Activated CD8-positive, alpha-beta T cell treated with anti-CD3 and anti-CD28 coated beads, Interleukin-2, amount 10 ng/mL, durations not matched to agents 7 days and 5 days (primary cell): ENCODE measurements at regions not wholly inside any gene's neighbourhood (a gene's known extent, or its start where the extent isn't known, plus 50 kb on each side); places are given as distances from the start of the nearest gene placed in this dataset.

Experiments
- ATAC-seq: fragments of 150-1000 bp; cut with Tn5 transposase; one replicate; pipeline ENCODE4 v1.10.0; 2021; ENCODE audit warnings: moderate library complexity
- CTCF ChIA-PET: fragments of 350-600 bp; sonication (Branson Sonifier 250); formaldehyde crosslinking; loops from one replicate; lab custom pipeline; 2021; ENCODE audit warnings: antibody characterized with exemption; lab: Charles Lee
- POLR2A ChIA-PET: fragments of 350-600 bp; sonication (Branson Sonifier 250); formaldehyde crosslinking; loops from one replicate; lab custom pipeline; 2021; ENCODE audit warnings: antibody characterized with exemption; lab: Charles Lee
- DNase-seq: peaks from one replicate; pipeline ENCODE4 v3.0.0-alpha.2; 2020
- H3K27ac Mint-ChIP-seq: one replicate; pipeline ENCODE4 v1.8.0; 2021; ENCODE audit warnings: mild to moderate bottlenecking, mixed read lengths
- H3K27me3 Mint-ChIP-seq: one replicate; pipeline ENCODE4 v1.8.0; 2021; ENCODE audit warnings: low read depth, mixed read lengths
- H3K36me3 Mint-ChIP-seq: one replicate; pipeline ENCODE4 v1.8.0; 2021; ENCODE audit warnings: low read depth, mixed read lengths
- H3K4me1 Mint-ChIP-seq: one replicate; pipeline ENCODE4 v1.8.0; 2021; ENCODE audit warnings: low read depth, mixed read lengths
- H3K4me3 Mint-ChIP-seq: one replicate; pipeline ENCODE4 v1.8.0; 2021; ENCODE audit warnings: mild to moderate bottlenecking, mixed read lengths
- H3K9me3 Mint-ChIP-seq: one replicate; pipeline ENCODE4 v1.8.0; 2022; ENCODE audit warnings: mixed read lengths; ENCODE audit not compliant: insufficient read depth

- ATAC-seq (no peak), DNase-seq (no peak)
- Mint-ChIP-seq H3K9me3 (no peaks in the 10 kb centered on the region), H3K36me3 (no peaks in the 10 kb centered on the region), H3K4me1 (no peaks in the 10 kb centered on the region), H3K27ac (no peak overlapping the region), H3K4me3 (no peak overlapping the region), H3K27me3 (no peaks in the 10 kb centered on the region)
- ChIA-PET POLR2A (no interaction called here), CTCF (no interaction called here)
These were observed 95.3 kb upstream of the PTPRZ1 start for GRCh38 chr7:121777672-121778071.

GRCh38 chr7:121774563-121774962 is 98.4 kb upstream of the PTPRZ1 start:
- no peak for DNase-seq
- Mint-ChIP-seq H3K27ac (no peak overlapping the region), H3K27me3 (no peaks in the 10 kb centered on the region), H3K9me3 (no peaks in the 10 kb centered on the region), H3K4me1 (no peaks in the 10 kb centered on the region), H3K4me3 (no peak overlapping the region), H3K36me3 (no peaks in the 10 kb centered on the region)
- ChIA-PET CTCF (no interaction called here), POLR2A (no interaction called here)
- no peak for ATAC-seq

- no peak overlapping the region for H3K27ac Mint-ChIP-seq
- no peak overlapping the region for H3K4me3 Mint-ChIP-seq
- ChIA-PET POLR2A (no interaction called here), CTCF (no interaction called here)
- ATAC-seq = no peak
- no peaks in the 10 kb centered on the region for H3K36me3 Mint-ChIP-seq
- H3K4me1 Mint-ChIP-seq = no peaks in the 10 kb centered on the region
- H3K9me3 Mint-ChIP-seq = no peaks in the 10 kb centered on the region
- DNase-seq = no peak
- H3K27me3 Mint-ChIP-seq = no peaks in the 10 kb centered on the region
These were observed 106.3 kb upstream of the PTPRZ1 start for GRCh38 chr7:121766676-121767075.

GRCh38 chr7:121761399-121761798 is 111.6 kb upstream of the PTPRZ1 start:
- DNase-seq (no peak), ATAC-seq (no peak)
- H3K27ac Mint-ChIP-seq = no peak overlapping the region
- ChIA-PET CTCF (no interaction called here), POLR2A (no interaction called here)
- no peaks in the 10 kb centered on the region for H3K27me3 Mint-ChIP-seq
- H3K36me3 Mint-ChIP-seq = no peaks in the 10 kb centered on the region
- H3K4me1 Mint-ChIP-seq = no peaks in the 10 kb centered on the region
- H3K9me3 Mint-ChIP-seq = no peaks in the 10 kb centered on the region
- no peak overlapping the region for H3K4me3 Mint-ChIP-seq

GRCh38 chr7:121755818-121756552 is 117.0 kb upstream of the PTPRZ1 start:
- CTCF ChIA-PET = no interaction called here
- H3K27ac Mint-ChIP-seq = no peak overlapping the region
- ATAC-seq (no peak), DNase-seq (no peak)
- no peaks in the 10 kb centered on the region for H3K36me3 Mint-ChIP-seq
- no peak overlapping the region for H3K4me3 Mint-ChIP-seq
- POLR2A ChIA-PET = no interaction called here
- H3K9me3 Mint-ChIP-seq = no peaks in the 10 kb centered on the region
- no peaks in the 10 kb centered on the region for H3K27me3 Mint-ChIP-seq
- no peaks in the 10 kb centered on the region for H3K4me1 Mint-ChIP-seq

GRCh38 chr7:121755286-121755685 is 117.7 kb upstream of the PTPRZ1 start:
- ATAC-seq (no peak), DNase-seq (no peak)
- H3K36me3 Mint-ChIP-seq = no peaks in the 10 kb centered on the region
- H3K4me1 Mint-ChIP-seq = no peaks in the 10 kb centered on the region
- no peaks in the 10 kb centered on the region for H3K9me3 Mint-ChIP-seq
- no peak overlapping the region for H3K4me3 Mint-ChIP-seq
- H3K27me3 Mint-ChIP-seq = no peaks in the 10 kb centered on the region
- CTCF ChIA-PET = no interaction called here
- POLR2A ChIA-PET = no interaction called here
- no peak overlapping the region for H3K27ac Mint-ChIP-seq

- ChIA-PET POLR2A (no interaction called here), CTCF (no interaction called here)
- no peaks in the 10 kb centered on the region for H3K27me3 Mint-ChIP-seq
- H3K9me3 Mint-ChIP-seq = no peaks in the 10 kb centered on the region
- DNase-seq (no peak), ATAC-seq (no peak)
- H3K27ac Mint-ChIP-seq = no peak overlapping the region
- no peaks in the 10 kb centered on the region for H3K36me3 Mint-ChIP-seq
- H3K4me1 Mint-ChIP-seq = no peaks in the 10 kb centered on the region
- H3K4me3 Mint-ChIP-seq = no peak overlapping the region
These were observed 119.0 kb upstream of the PTPRZ1 start for GRCh38 chr7:121753944-121754343.

- Mint-ChIP-seq H3K27ac (no peak overlapping the region), H3K9me3 (no peaks in the 10 kb centered on the region), H3K4me3 (no peak overlapping the region), H3K27me3 (no peaks in the 10 kb centered on the region), H3K36me3 (no peaks in the 10 kb centered on the region), H3K4me1 (no peaks in the 10 kb centered on the region)
- DNase-seq (no peak), ATAC-seq (no peak)
- POLR2A ChIA-PET = no interaction called here
- CTCF ChIA-PET = no interaction called here
These were observed 120.3 kb upstream of the PTPRZ1 start for GRCh38 chr7:121752706-121753105.

- Mint-ChIP-seq H3K27me3 (no peaks in the 10 kb centered on the region), H3K36me3 (no peaks in the 10 kb centered on the region), H3K9me3 (no peaks in the 10 kb centered on the region), H3K4me3 (no peak overlapping the region), H3K27ac (no peak overlapping the region), H3K4me1 (no peaks in the 10 kb centered on the region)
- ATAC-seq = no peak
- POLR2A ChIA-PET = no interaction called here
- CTCF ChIA-PET = no interaction called here
- DNase-seq = no peak
These were observed 124.4 kb upstream of the PTPRZ1 start for GRCh38 chr7:121748546-121748945.

- Mint-ChIP-seq H3K27ac (no peak overlapping the region), H3K4me1 (no peaks in the 10 kb centered on the region), H3K27me3 (no peaks in the 10 kb centered on the region), H3K4me3 (no peak overlapping the region), H3K36me3 (no peaks in the 10 kb centered on the region), H3K9me3 (no peaks in the 10 kb centered on the region)
- ChIA-PET CTCF (no interaction called here), POLR2A (no interaction called here)
- DNase-seq (no peak), ATAC-seq (no peak)
These were observed 127.1 kb upstream of the PTPRZ1 start for GRCh38 chr7:121745856-121746255.

GRCh38 chr7:121744877-121745276 is 128.1 kb upstream of the PTPRZ1 start:
- no peak for DNase-seq
- no peaks in the 10 kb centered on the region for H3K27me3 Mint-ChIP-seq
- no peaks in the 10 kb centered on the region for H3K4me1 Mint-ChIP-seq
- no peak overlapping the region for H3K27ac Mint-ChIP-seq
- no peaks in the 10 kb centered on the region for H3K9me3 Mint-ChIP-seq
- ATAC-seq = no peak
- H3K4me3 Mint-ChIP-seq = no peak overlapping the region
- ChIA-PET CTCF (no interaction called here), POLR2A (no interaction called here)
- H3K36me3 Mint-ChIP-seq = no peaks in the 10 kb centered on the region

- H3K9me3 Mint-ChIP-seq = no peaks in the 10 kb centered on the region
- CTCF ChIA-PET = no interaction called here
- no peak for DNase-seq
- no peak overlapping the region for H3K4me3 Mint-ChIP-seq
- POLR2A ChIA-PET = no interaction called here
- no peaks in the 10 kb centered on the region for H3K27me3 Mint-ChIP-seq
- no peaks in the 10 kb centered on the region for H3K4me1 Mint-ChIP-seq
- no peak for ATAC-seq
- no peak overlapping the region for H3K27ac Mint-ChIP-seq
- no peaks in the 10 kb centered on the region for H3K36me3 Mint-ChIP-seq
These were observed 128.6 kb upstream of the PTPRZ1 start for GRCh38 chr7:121744319-121744718.

- Mint-ChIP-seq H3K4me3 (no peak overlapping the region), H3K27ac (no peak overlapping the region), H3K4me1 (no peaks in the 10 kb centered on the region), H3K27me3 (no peaks in the 10 kb centered on the region), H3K36me3 (no peaks in the 10 kb centered on the region), H3K9me3 (no peaks in the 10 kb centered on the region)
- ATAC-seq (no peak), DNase-seq (no peak)
- CTCF ChIA-PET = no interaction called here
- POLR2A ChIA-PET = interaction anchor here (0.7 kb wide), 1 partner anchor 859 kb away, joined by 3 read pairs; no protein-coding TSS in a partner anchor
These were observed 131.1 kb upstream of the PTPRZ1 start for GRCh38 chr7:121741896-121742295.
